ENCODE measurements at regions not wholly inside any gene's neighbourhood (a gene's known extent, or its start where the extent isn't known, plus 50 kb on each side); places are given as distances from the start of the nearest gene placed in this dataset.

- in situ Hi-C loops (cut with MboI; ENCODE audit: low sequenced_read_pairs) = no loop called here
- no peak for DNase-seq (ENCODE audit: low spot score in 2 of 2)
Observed at GRCh38 chr4:171674781-171675180, 138.4 kb upstream of the GALNTL6 start.

GRCh38 chr4:171668403-171668802 is 144.8 kb upstream of the GALNTL6 start:
- no peak for DNase-seq (ENCODE audit: low spot score in 2 of 2)
- in situ Hi-C loops (cut with MboI; ENCODE audit: low sequenced_read_pairs) = no loop called here

More at GRCh38 chr4:171674781-171675180, 138.4 kb upstream of the GALNTL6 start:
- no peaks in the 10 kb centered on the region for H3K9me3 ChIP-seq
- no peaks in the 10 kb centered on the region for H3K36me3 ChIP-seq (replicated peaks)
- H3K4me1 ChIP-seq = no peaks in the 10 kb centered on the region
- H3K4me3 ChIP-seq = no peak overlapping the region
- no peaks in the 10 kb centered on the region for H3K27me3 ChIP-seq (ENCODE audit: low read depth)

GRCh38 chr4:171667906-171668305 is 145.3 kb upstream of the GALNTL6 start:
- H3K36me3 ChIP-seq (replicated peaks) = no peaks in the 10 kb centered on the region
- in situ Hi-C loops (cut with MboI; ENCODE audit: low sequenced_read_pairs) = no loop called here

More at GRCh38 chr4:171668403-171668802, 144.8 kb upstream of the GALNTL6 start:
- Histone ChIP-seq H3K9me3 (no peaks in the 10 kb centered on the region), H3K4me1 (no peaks in the 10 kb centered on the region), H3K27me3 (ENCODE audit: low read depth) (no peaks in the 10 kb centered on the region), H3K36me3 (replicated peaks) (no peaks in the 10 kb centered on the region), H3K4me3 (no peak overlapping the region)

GRCh38 chr4:171651071-171651470 is 162.1 kb upstream of the GALNTL6 start:
- no peaks in the 10 kb centered on the region for H3K9me3 ChIP-seq
- H3K27me3 ChIP-seq (ENCODE audit: low read depth) = no peaks in the 10 kb centered on the region
- in situ Hi-C loops (cut with MboI; ENCODE audit: low sequenced_read_pairs) = no loop called here

More at GRCh38 chr4:171667906-171668305, 145.3 kb upstream of the GALNTL6 start:
- H3K4me1 ChIP-seq = no peaks in the 10 kb centered on the region
- H3K4me3 ChIP-seq = no peak overlapping the region
- no peak for DNase-seq (ENCODE audit: low spot score in 2 of 2)
- H3K9me3 ChIP-seq = no peaks in the 10 kb centered on the region
- H3K27me3 ChIP-seq (ENCODE audit: low read depth) = no peaks in the 10 kb centered on the region

GRCh38 chr4:171650543-171650942 is 162.7 kb upstream of the GALNTL6 start:
- Histone ChIP-seq H3K4me3 (no peak overlapping the region), H3K36me3 (replicated peaks) (no peaks in the 10 kb centered on the region), H3K27me3 (ENCODE audit: low read depth) (no peaks in the 10 kb centered on the region), H3K4me1 (no peaks in the 10 kb centered on the region), H3K9me3 (no peaks in the 10 kb centered on the region)
- in situ Hi-C loops (cut with MboI; ENCODE audit: low sequenced_read_pairs) = no loop called here
- DNase-seq (ENCODE audit: low spot score in 2 of 2) = peak in 1 of 2 experiments; percentile 10

More at GRCh38 chr4:171651071-171651470, 162.1 kb upstream of the GALNTL6 start:
- H3K4me1 ChIP-seq = no peaks in the 10 kb centered on the region
- no peak overlapping the region for H3K4me3 ChIP-seq
- DNase-seq (ENCODE audit: low spot score in 2 of 2) = no peak
- H3K36me3 ChIP-seq (replicated peaks) = no peaks in the 10 kb centered on the region

GRCh38 chr4:171648926-171649325 is 164.3 kb upstream of the GALNTL6 start:
- no peaks in the 10 kb centered on the region for H3K4me1 ChIP-seq
- H3K27me3 ChIP-seq (ENCODE audit: low read depth) = no peaks in the 10 kb centered on the region
- no peak overlapping the region for H3K4me3 ChIP-seq
- H3K36me3 ChIP-seq (replicated peaks) = no peaks in the 10 kb centered on the region
- H3K9me3 ChIP-seq = no peaks in the 10 kb centered on the region
- no peak for DNase-seq (ENCODE audit: low spot score in 2 of 2)
- in situ Hi-C loops (cut with MboI; ENCODE audit: low sequenced_read_pairs) = no loop called here

- Histone ChIP-seq H3K9me3 (no peaks in the 10 kb centered on the region), H3K27me3 (ENCODE audit: low read depth) (no peaks in the 10 kb centered on the region), H3K36me3 (replicated peaks) (no peaks in the 10 kb centered on the region), H3K4me1 (no peaks in the 10 kb centered on the region), H3K4me3 (no peak overlapping the region)
- in situ Hi-C loops (cut with MboI; ENCODE audit: low sequenced_read_pairs) = no loop called here
- DNase-seq (ENCODE audit: low spot score in 2 of 2) = no peak
Observed at GRCh38 chr4:171646984-171647383, 166.2 kb upstream of the GALNTL6 start.

GRCh38 chr4:171644430-171645057 is 168.7 kb upstream of the GALNTL6 start:
- in situ Hi-C loops (cut with MboI; ENCODE audit: low sequenced_read_pairs) = no loop called here
- Histone ChIP-seq H3K4me3 (no peak overlapping the region), H3K9me3 (no peaks in the 10 kb centered on the region), H3K27me3 (ENCODE audit: low read depth) (no peaks in the 10 kb centered on the region), H3K4me1 (no peaks in the 10 kb centered on the region), H3K36me3 (replicated peaks) (no peaks in the 10 kb centered on the region)
- DNase-seq (ENCODE audit: low spot score in 2 of 2) = no peak

- H3K27me3 ChIP-seq (ENCODE audit: low read depth) = no peaks in the 10 kb centered on the region
- DNase-seq (ENCODE audit: low spot score in 2 of 2) = no peak
- H3K36me3 ChIP-seq (replicated peaks) = no peaks in the 10 kb centered on the region
- no peaks in the 10 kb centered on the region; the same call in 1 of the 2 replicates for H3K9me3 ChIP-seq
- no peak overlapping the region for H3K4me3 ChIP-seq
- in situ Hi-C loops (cut with MboI; ENCODE audit: low sequenced_read_pairs) = no loop called here
- H3K4me1 ChIP-seq = no peaks in the 10 kb centered on the region
Observed at GRCh38 chr4:171639540-171639939, 173.7 kb upstream of the GALNTL6 start.

- Histone ChIP-seq H3K4me1 (no peaks in the 10 kb centered on the region), H3K9me3 (no peaks in the 10 kb centered on the region; the same call in 1 of the 2 replicates), H3K4me3 (no peak overlapping the region), H3K36me3 (replicated peaks) (no peaks in the 10 kb centered on the region), H3K27me3 (ENCODE audit: low read depth) (no peaks in the 10 kb centered on the region)
- no peak for DNase-seq (ENCODE audit: low spot score in 2 of 2)
- in situ Hi-C loops (cut with MboI; ENCODE audit: low sequenced_read_pairs) = no loop called here
Observed at GRCh38 chr4:171636606-171637005, 176.6 kb upstream of the GALNTL6 start.

- Histone ChIP-seq H3K9me3 (no peaks in the 10 kb centered on the region; the same call in 1 of the 2 replicates), H3K4me1 (no peaks in the 10 kb centered on the region), H3K36me3 (replicated peaks) (no peaks in the 10 kb centered on the region), H3K4me3 (no peak overlapping the region), H3K27me3 (ENCODE audit: low read depth) (no peaks in the 10 kb centered on the region)
- no peak for DNase-seq (ENCODE audit: low spot score in 2 of 2)
- in situ Hi-C loops (cut with MboI; ENCODE audit: low sequenced_read_pairs) = no loop called here
Observed at GRCh38 chr4:171629737-171630136, 183.5 kb upstream of the GALNTL6 start.

GRCh38 chr4:171629182-171629581 is 184.0 kb upstream of the GALNTL6 start:
- in situ Hi-C loops (cut with MboI; ENCODE audit: low sequenced_read_pairs) = no loop called here
- DNase-seq (ENCODE audit: low spot score in 2 of 2) = no peak
- Histone ChIP-seq H3K36me3 (replicated peaks) (no peaks in the 10 kb centered on the region), H3K4me1 (no peaks in the 10 kb centered on the region), H3K4me3 (no peak overlapping the region), H3K27me3 (ENCODE audit: low read depth) (no peaks in the 10 kb centered on the region), H3K9me3 (no peaks in the 10 kb centered on the region)

- no peaks in the 10 kb centered on the region for H3K36me3 ChIP-seq (replicated peaks)
- no peak for DNase-seq (ENCODE audit: low spot score in 2 of 2)
- H3K27me3 ChIP-seq (ENCODE audit: low read depth) = no peaks in the 10 kb centered on the region
- no peaks in the 10 kb centered on the region for H3K4me1 ChIP-seq
- in situ Hi-C loops (cut with MboI; ENCODE audit: low sequenced_read_pairs) = no loop called here
- H3K9me3 ChIP-seq = no peaks in the 10 kb centered on the region
- no peak overlapping the region for H3K4me3 ChIP-seq
Observed at GRCh38 chr4:171626554-171626953, 186.7 kb upstream of the GALNTL6 start.

GRCh38 chr4:171622729-171623128 is 190.5 kb upstream of the GALNTL6 start:
- in situ Hi-C loops (cut with MboI; ENCODE audit: low sequenced_read_pairs) = no loop called here
- no peaks in the 10 kb centered on the region for H3K9me3 ChIP-seq
- no peak for DNase-seq (ENCODE audit: low spot score in 2 of 2)
- no peak overlapping the region for H3K4me3 ChIP-seq
- no peaks in the 10 kb centered on the region for H3K4me1 ChIP-seq
- H3K36me3 ChIP-seq (replicated peaks) = no peaks in the 10 kb centered on the region
- H3K27me3 ChIP-seq (ENCODE audit: low read depth) = no peaks in the 10 kb centered on the region

GRCh38 chr4:171621646-171622045 is 191.6 kb upstream of the GALNTL6 start:
- in situ Hi-C loops (cut with MboI; ENCODE audit: low sequenced_read_pairs) = no loop called here
- Histone ChIP-seq H3K36me3 (replicated peaks) (no peaks in the 10 kb centered on the region), H3K4me3 (no peak overlapping the region), H3K9me3 (no peaks in the 10 kb centered on the region), H3K4me1 (no peaks in the 10 kb centered on the region), H3K27me3 (ENCODE audit: low read depth) (no peaks in the 10 kb centered on the region)
- DNase-seq (ENCODE audit: low spot score in 2 of 2) = no peak
